Brain microvascular endothelial cell (primary cell): ENCODE measurements at regions not wholly inside any gene's neighbourhood (a gene's known extent, or its start where the extent isn't known, plus 50 kb on each side); places are given as distances from the start of the nearest gene placed in this dataset.

Experiments
- DNase-seq: peaks from one replicate; pipeline ENCODE4 v3.0.0-alpha.2; 2020
- H3K27ac ChIP-seq: fragments of 250-450 bp; sonication (Bioruptor Pico); 2 replicates; pipeline ENCODE4 v1.5.1; 2020; ENCODE audit warnings: mild to moderate bottlenecking, moderate library complexity
- H3K27me3 ChIP-seq: fragments of 250-450 bp; sonication (Bioruptor Pico); replicated peaks from 2 replicates; pipeline ENCODE4 v1.5.1; 2020; ENCODE audit warnings: mild to moderate bottlenecking
- H3K36me3 ChIP-seq: fragments of 250-450 bp; sonication (Bioruptor Pico); replicated peaks from 2 replicates; pipeline ENCODE4 v1.5.1; 2020; ENCODE audit warnings: mild to moderate bottlenecking
- H3K4me3 ChIP-seq: 2 replicates; pipeline ENCODE4 v1.5.1; 2011; ENCODE audit warnings: low read depth, mild to moderate bottlenecking, control low read depth, low read length, moderate library complexity
- CTCF ChIP-seq: IDR thresholded peaks from 2 replicates; pipeline ENCODE4 v1.5.1; 2011; ENCODE audit warnings: low read depth, mild to moderate bottlenecking, moderate library complexity, low read length, control low read depth, inconsistent platforms; ENCODE audit errors: missing control alignments
- in situ Hi-C: cut with HindIII; loops from 2 replicates; pipeline ENCODE4 v1.10.0; 2017; ENCODE audit warnings: low sequenced_read_pairs, low pct_ligation_motif_present

- Histone ChIP-seq H3K27ac (no peak overlapping the region), H3K27me3 (no peaks in the 10 kb centered on the region), H3K36me3 (no peaks in the 10 kb centered on the region), H3K4me3 (no peak overlapping the region)
- TF ChIP-seq CTCF: no peak
- DNase-seq: no peak
- in situ Hi-C loops: no loop called here
These were observed 741.1 kb downstream of the CDH11 start for GRCh38 chr16:64380751-64381150.

- Histone ChIP-seq H3K27me3 (no peaks in the 10 kb centered on the region), H3K36me3 (no peaks in the 10 kb centered on the region), H3K27ac (no peak overlapping the region), H3K4me3 (no peak overlapping the region)
- DNase-seq: peak; percentile 24
- in situ Hi-C loops: no loop called here
- TF ChIP-seq CTCF: no peak
These were observed 746.4 kb downstream of the CDH11 start for GRCh38 chr16:64375391-64375980.

- H3K4me3 ChIP-seq: no peak overlapping the region
- TF ChIP-seq CTCF: no peak
- in situ Hi-C loops: no loop called here
- H3K27me3 ChIP-seq: no peaks in the 10 kb centered on the region
- H3K36me3 ChIP-seq: no peaks in the 10 kb centered on the region
- no peak overlapping the region for H3K27ac ChIP-seq
- no peak for DNase-seq
These were observed 751.8 kb downstream of the CDH11 start for GRCh38 chr16:64370112-64370511.

- in situ Hi-C loops: no loop called here
- Histone ChIP-seq H3K27ac (no peak overlapping the region), H3K4me3 (no peak overlapping the region), H3K27me3 (no peaks in the 10 kb centered on the region), H3K36me3 (no peaks in the 10 kb centered on the region)
- no peak for DNase-seq
- no peak for TF ChIP-seq CTCF
These were observed 756.4 kb downstream of the CDH11 start for GRCh38 chr16:64365448-64365931.

GRCh38 chr16:64364894-64365293, 757.0 kb downstream of the CDH11 start:
- Histone ChIP-seq H3K27ac (no peak overlapping the region), H3K4me3 (no peak overlapping the region), H3K36me3 (no peaks in the 10 kb centered on the region), H3K27me3 (no peaks in the 10 kb centered on the region)
- TF ChIP-seq CTCF: no peak
- in situ Hi-C loops: no loop called here
- DNase-seq: no peak

- Histone ChIP-seq H3K36me3 (no peaks in the 10 kb centered on the region), H3K27ac (no peak overlapping the region), H3K4me3 (no peak overlapping the region), H3K27me3 (no peaks in the 10 kb centered on the region)
- in situ Hi-C loops: no loop called here
- no peak for DNase-seq
- no peak for TF ChIP-seq CTCF
These were observed 757.4 kb downstream of the CDH11 start for GRCh38 chr16:64364416-64364815.
